ENCODE measurements at regions not wholly inside any gene's neighbourhood (a gene's known extent, or its start where the extent isn't known, plus 50 kb on each side); places are given as distances from the start of the nearest gene placed in this dataset.

DNA sequence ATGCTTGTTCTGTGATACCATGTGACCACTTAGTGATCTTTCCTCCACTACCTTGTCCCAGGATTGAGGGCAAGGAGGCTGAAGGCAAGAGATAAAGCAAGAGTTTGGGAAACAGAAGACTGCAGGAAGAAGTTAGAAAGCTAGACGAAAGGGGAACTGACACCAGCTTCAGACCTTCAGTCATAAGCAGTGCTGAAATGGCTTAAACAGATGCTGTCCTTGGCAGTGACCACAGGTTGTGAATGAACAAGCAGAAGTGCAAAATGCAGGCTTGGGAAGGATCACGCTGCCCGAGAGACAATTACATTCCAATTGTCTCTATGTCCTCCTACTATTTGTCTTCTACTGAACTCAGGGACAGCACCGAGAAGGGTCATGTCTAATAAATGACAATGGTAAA is 704.9 kb upstream of the AUTS2 start:
- TF ChIP-seq CTCF (conservative IDR thresholded peaks at IDR 0.05; ENCODE audit: low read length) (no peak), EZH2phosphoT487 (IDR thresholded peaks at IDR 0.05; ENCODE audit: borderline replicate concordance) (no peak)
